ENCODE measurements at regions not wholly inside any gene's neighbourhood (a gene's known extent, or its start where the extent isn't known, plus 50 kb on each side); places are given as distances from the start of the nearest gene placed in this dataset.

- H3K79me2 ChIP-seq (ENCODE audit: insufficient read depth), result no peaks in the 10 kb centered on the region
- H4K20me1 ChIP-seq (ENCODE audit: insufficient read depth), result no peaks in the 10 kb centered on the region
- no peak overlapping the region for H3K4me3 ChIP-seq (ENCODE audit: low read depth in 2 of 2, low read length in 1 of 2)
- H3K27ac ChIP-seq (ENCODE audit: low read depth in 2 of 2, low read length in 1 of 2), result no peak overlapping the region
- POLR2A ChIA-PET, result no interaction called here
- H3F3A ChIP-seq (replicated peaks; ENCODE audit: insufficient read depth), result no peaks in the 10 kb centered on the region
- no peak overlapping the region for H2AFZ ChIP-seq (ENCODE audit: low read depth)
- CTCF ChIA-PET, result interaction anchor here (1.0 to 2.9 kb wide), 2 partner anchors 84 to 151 kb away, joined by 4 to 8 read pairs; no protein-coding TSS in a partner anchor
- WGBS (ENCODE audit: low lambda C conversion rate), result 45% methylated on average over 5 of the region's 6 CpGs
- H3K4me1 ChIP-seq (ENCODE audit: control insufficient read depth in 1 of 2, insufficient read depth in 2 of 2, low read depth in 1 of 2, low read length in 1 of 2), result no peaks in the 10 kb centered on the region; a peak in 1 of 4 replicates
- H3K9me2 ChIP-seq, result no peaks in the 10 kb centered on the region
- TF ChIP-seq RFX5 (IDR thresholded peaks at IDR 0.05; ENCODE audit: low read length) (no peak), POLR2AphosphoS5 (IDR thresholded peaks at IDR 0.05; ENCODE audit: low read depth, low read length) (no peak), RCOR1 (IDR thresholded peaks at IDR 0.05; ENCODE audit: low read length) (no peak), TAF1 (IDR thresholded peaks at IDR 0.05; ENCODE audit: borderline replicate concordance, low read depth, low read length) (no peak), REST (IDR thresholded peaks at IDR 0.05; ENCODE audit: low read depth, low read length) (no peak), EZH2phosphoT487 (IDR thresholded peaks at IDR 0.05; ENCODE audit: borderline replicate concordance, low read depth) (no peak), CHD2 (IDR thresholded peaks at IDR 0.05; ENCODE audit: low read length, partially characterized antibody) (no peak), RAD21 (IDR thresholded peaks at IDR 0.05; ENCODE audit: low read length) (no peak), TEAD4 (IDR thresholded peaks at IDR 0.05; ENCODE audit: borderline replicate concordance, insufficient read depth) (no peak), FOXM1 (IDR thresholded peaks at IDR 0.05; ENCODE audit: low read depth) (no peak), RXRA (IDR thresholded peaks at IDR 0.05; ENCODE audit: borderline replicate concordance, low read depth) (no peak), IRF3 (IDR thresholded peaks at IDR 0.05; ENCODE audit: low read depth, low read length) (no peak), PBX3 (IDR thresholded peaks at IDR 0.05) (no peak), YY1 (IDR thresholded peaks at IDR 0.05; ENCODE audit: low read depth) (no peak)
- no peak overlapping the region for H3K9ac ChIP-seq
- no peaks in the 10 kb centered on the region; the same call in 1 of the 2 replicates for H3K27me3 ChIP-seq (ENCODE audit: insufficient read depth)
- no peaks in the 10 kb centered on the region for H3K9me3 ChIP-seq
- H3K4me2 ChIP-seq, result no peak overlapping the region
- H3K36me3 ChIP-seq (replicated peaks in 1 of 2; ENCODE audit: control insufficient read depth in 1 of 2, insufficient read depth in 2 of 2, low read length in 1 of 2), result no peaks in the 10 kb centered on the region
- DNase-seq, result no peak
Measured at GRCh38 chr6:8215631-8216030, 113.3 kb upstream of the EEF1E1 start.
